Loucy (cell line): ENCODE measurements at regions not wholly inside any gene's neighbourhood (a gene's known extent, or its start where the extent isn't known, plus 50 kb on each side); places are given as distances from the start of the nearest gene placed in this dataset.

Experiments used
- CTCF ChIP-seq: fragments of 200-600 bp; sonication (generic); conservative IDR thresholded peaks from 2 replicates; pipeline ENCODE4 v1.5.1; 2014; ENCODE audit warnings: mild to moderate bottlenecking, antibody characterized with exemption, low read length
- EZH2phosphoT487 ChIP-seq: fragments of 200-600 bp; IDR thresholded peaks from 2 replicates; pipeline ENCODE4 v1.6.1; 2018; ENCODE audit warnings: antibody characterized with exemption, mild to moderate bottlenecking, moderate library complexity, borderline replicate concordance

DNA sequence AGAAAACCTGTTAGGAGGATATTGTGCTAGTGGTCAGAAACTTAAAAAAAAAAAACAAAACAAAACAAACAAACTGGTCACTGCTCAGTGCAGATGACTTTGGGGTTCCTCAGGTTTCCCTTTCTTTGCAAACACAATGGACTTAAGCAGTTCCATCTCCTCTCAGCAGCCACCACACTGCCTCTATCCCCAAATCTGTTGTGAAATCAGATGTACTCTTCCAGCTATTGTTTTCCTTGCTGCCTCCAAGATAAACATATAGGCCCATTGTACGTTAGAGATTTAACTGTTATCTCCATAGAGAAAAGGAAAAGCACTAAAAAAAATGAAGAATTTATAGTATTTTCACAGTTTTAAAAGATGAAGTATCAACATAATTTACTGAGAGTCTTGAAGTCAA is 147.1 kb downstream of the MPP7 start:
- TF ChIP-seq EZH2phosphoT487 (no peak), CTCF (no peak)
